GM20431 (cell line): ENCODE measurements at regions not wholly inside any gene's neighbourhood (a gene's known extent, or its start where the extent isn't known, plus 50 kb on each side); places are given as distances from the start of the nearest gene placed in this dataset.

Experiments
- in situ Hi-C: fragments of 300-500 bp; cut with MseI, MboI; formaldehyde crosslinking; loops from one replicate; pipeline ENCODE4 v1.15.0; 2020; ENCODE audit warnings: low sequenced_read_pairs; ENCODE audit not compliant: unreplicated experiment

- in situ Hi-C loops = loop anchor here (10.0 to 25.0 kb wide), 2 partner anchors 157 to 269 kb away; partner anchors contain the start of gene TNFAIP3
These were observed 161.6 kb upstream of the TNFAIP3 start for GRCh38 chr6:137705160-137706082.

- in situ Hi-C loops = loop anchor here (10.0 to 25.0 kb wide), 2 partner anchors 156 to 269 kb away; partner anchors contain the start of gene TNFAIP3
These were observed 160.8 kb upstream of the TNFAIP3 start for GRCh38 chr6:137706083-137706750.

GRCh38 chr6:137707038-137707589, 159.9 kb upstream of the TNFAIP3 start:
- in situ Hi-C loops = loop anchor here (10.0 to 25.0 kb wide), 2 partner anchors 155 to 268 kb away; partner anchors contain the start of gene TNFAIP3

GRCh38 chr6:137707590-137708360, 159.3 kb upstream of the TNFAIP3 start:
- in situ Hi-C loops = loop anchor here (10.0 to 25.0 kb wide), 2 partner anchors 155 to 267 kb away; partner anchors contain the start of gene TNFAIP3

- in situ Hi-C loops = loop anchor here (10.0 to 25.0 kb wide), 2 partner anchors 154 to 266 kb away; partner anchors contain the start of gene TNFAIP3
These were observed 158.6 kb upstream of the TNFAIP3 start for GRCh38 chr6:137708481-137708880.

GRCh38 chr6:137709424-137710236, 157.4 kb upstream of the TNFAIP3 start:
- in situ Hi-C loops = loop anchor here (10.0 to 25.0 kb wide), 2 partner anchors 153 to 265 kb away; partner anchors contain the start of gene TNFAIP3

GRCh38 chr6:137711972-137712371, 155.1 kb upstream of the TNFAIP3 start:
- in situ Hi-C loops = loop anchor here (25.0 kb wide), 1 partner anchor 150 kb away; the partner anchor contains the start of gene TNFAIP3

- in situ Hi-C loops = loop anchor here (25.0 kb wide), 1 partner anchor 150 kb away; the partner anchor contains the start of gene TNFAIP3
These were observed 154.5 kb upstream of the TNFAIP3 start for GRCh38 chr6:137712587-137712986.

GRCh38 chr6:137715589-137716045, 151.4 kb upstream of the TNFAIP3 start:
- in situ Hi-C loops = loop anchor here (25.0 kb wide), 1 partner anchor 147 kb away; the partner anchor contains the start of gene TNFAIP3

GRCh38 chr6:137717074-137718073, 149.7 kb upstream of the TNFAIP3 start:
- in situ Hi-C loops = loop anchor here (25.0 kb wide), 1 partner anchor 145 kb away; the partner anchor contains the start of gene TNFAIP3

GRCh38 chr6:137718903-137719302, 148.2 kb upstream of the TNFAIP3 start:
- in situ Hi-C loops = loop anchor here (25.0 kb wide), 1 partner anchor 143 kb away; the partner anchor contains the start of gene TNFAIP3

- in situ Hi-C loops = loop anchor here (25.0 kb wide), 1 partner anchor 139 kb away; the partner anchor contains the start of gene TNFAIP3
These were observed 144.2 kb upstream of the TNFAIP3 start for GRCh38 chr6:137722749-137723272.

GRCh38 chr6:137723273-137724017, 143.6 kb upstream of the TNFAIP3 start:
- in situ Hi-C loops = loop anchor here (25.0 kb wide), 1 partner anchor 139 kb away; the partner anchor contains the start of gene TNFAIP3

GRCh38 chr6:137724018-137724403, 143.0 kb upstream of the TNFAIP3 start:
- in situ Hi-C loops = loop anchor here (25.0 kb wide), 1 partner anchor 138 kb away; the partner anchor contains the start of gene TNFAIP3

GRCh38 chr6:137724495-137725211, 142.4 kb upstream of the TNFAIP3 start:
- in situ Hi-C loops = loop anchor here (25.0 kb wide), 1 partner anchor 138 kb away; the partner anchor contains the start of gene TNFAIP3
